ENCODE measurements at regions not wholly inside any gene's neighbourhood (a gene's known extent, or its start where the extent isn't known, plus 50 kb on each side); places are given as distances from the start of the nearest gene placed in this dataset.

DNA sequence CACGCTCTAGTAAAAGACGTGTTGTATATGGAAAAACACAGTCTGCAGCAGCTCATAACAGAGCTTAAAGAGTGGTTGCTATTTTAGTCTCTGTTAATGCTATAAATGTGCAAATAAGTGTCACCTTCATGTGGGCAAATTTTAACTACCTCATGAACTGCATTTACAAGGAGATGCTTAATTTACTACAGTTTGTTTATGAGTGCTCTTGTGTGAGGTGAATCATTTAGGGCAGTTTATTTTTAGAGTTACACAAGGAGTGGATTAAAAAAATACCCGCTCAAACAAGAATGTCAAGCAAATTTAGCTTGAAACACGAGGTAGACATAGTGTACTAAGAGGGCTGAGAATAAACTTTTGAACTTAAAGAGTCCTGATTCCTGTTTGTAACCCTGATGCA is 579.0 kb downstream of the MFSD1 start:
- TF ChIP-seq, protein P1, sequence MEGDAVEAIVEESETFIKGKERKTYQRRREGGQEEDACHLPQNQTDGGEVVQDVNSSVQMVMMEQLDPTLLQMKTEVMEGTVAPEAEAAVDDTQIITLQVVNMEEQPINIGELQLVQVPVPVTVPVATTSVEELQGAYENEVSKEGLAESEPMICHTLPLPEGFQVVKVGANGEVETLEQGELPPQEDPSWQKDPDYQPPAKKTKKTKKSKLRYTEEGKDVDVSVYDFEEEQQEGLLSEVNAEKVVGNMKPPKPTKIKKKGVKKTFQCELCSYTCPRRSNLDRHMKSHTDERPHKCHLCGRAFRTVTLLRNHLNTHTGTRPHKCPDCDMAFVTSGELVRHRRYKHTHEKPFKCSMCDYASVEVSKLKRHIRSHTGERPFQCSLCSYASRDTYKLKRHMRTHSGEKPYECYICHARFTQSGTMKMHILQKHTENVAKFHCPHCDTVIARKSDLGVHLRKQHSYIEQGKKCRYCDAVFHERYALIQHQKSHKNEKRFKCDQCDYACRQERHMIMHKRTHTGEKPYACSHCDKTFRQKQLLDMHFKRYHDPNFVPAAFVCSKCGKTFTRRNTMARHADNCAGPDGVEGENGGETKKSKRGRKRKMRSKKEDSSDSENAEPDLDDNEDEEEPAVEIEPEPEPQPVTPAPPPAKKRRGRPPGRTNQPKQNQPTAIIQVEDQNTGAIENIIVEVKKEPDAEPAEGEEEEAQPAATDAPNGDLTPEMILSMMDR (IDR thresholded peaks at IDR 0.05 in 2 of 3, conservative IDR thresholded peaks at IDR 0.05 in 1 of 3; ENCODE audit: borderline replicate concordance in 1 of 3, insufficient read depth in 1 of 3, low read depth in 2 of 3, low read length in 2 of 3) = no peak
- TF ChIP-seq POLR2A (IDR thresholded peaks at IDR 0.05; ENCODE audit: borderline replicate concordance, extremely low read depth, insufficient read depth, insufficient read length) = no peak
- TF ChIP-seq POLR2AphosphoS5 (IDR thresholded peaks at IDR 0.05; ENCODE audit: low read depth, low read length) = no peak
- TF ChIP-seq, protein P2, sequence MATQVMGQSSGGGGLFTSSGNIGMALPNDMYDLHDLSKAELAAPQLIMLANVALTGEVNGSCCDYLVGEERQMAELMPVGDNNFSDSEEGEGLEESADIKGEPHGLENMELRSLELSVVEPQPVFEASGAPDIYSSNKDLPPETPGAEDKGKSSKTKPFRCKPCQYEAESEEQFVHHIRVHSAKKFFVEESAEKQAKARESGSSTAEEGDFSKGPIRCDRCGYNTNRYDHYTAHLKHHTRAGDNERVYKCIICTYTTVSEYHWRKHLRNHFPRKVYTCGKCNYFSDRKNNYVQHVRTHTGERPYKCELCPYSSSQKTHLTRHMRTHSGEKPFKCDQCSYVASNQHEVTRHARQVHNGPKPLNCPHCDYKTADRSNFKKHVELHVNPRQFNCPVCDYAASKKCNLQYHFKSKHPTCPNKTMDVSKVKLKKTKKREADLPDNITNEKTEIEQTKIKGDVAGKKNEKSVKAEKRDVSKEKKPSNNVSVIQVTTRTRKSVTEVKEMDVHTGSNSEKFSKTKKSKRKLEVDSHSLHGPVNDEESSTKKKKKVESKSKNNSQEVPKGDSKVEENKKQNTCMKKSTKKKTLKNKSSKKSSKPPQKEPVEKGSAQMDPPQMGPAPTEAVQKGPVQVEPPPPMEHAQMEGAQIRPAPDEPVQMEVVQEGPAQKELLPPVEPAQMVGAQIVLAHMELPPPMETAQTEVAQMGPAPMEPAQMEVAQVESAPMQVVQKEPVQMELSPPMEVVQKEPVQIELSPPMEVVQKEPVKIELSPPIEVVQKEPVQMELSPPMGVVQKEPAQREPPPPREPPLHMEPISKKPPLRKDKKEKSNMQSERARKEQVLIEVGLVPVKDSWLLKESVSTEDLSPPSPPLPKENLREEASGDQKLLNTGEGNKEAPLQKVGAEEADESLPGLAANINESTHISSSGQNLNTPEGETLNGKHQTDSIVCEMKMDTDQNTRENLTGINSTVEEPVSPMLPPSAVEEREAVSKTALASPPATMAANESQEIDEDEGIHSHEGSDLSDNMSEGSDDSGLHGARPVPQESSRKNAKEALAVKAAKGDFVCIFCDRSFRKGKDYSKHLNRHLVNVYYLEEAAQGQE (IDR thresholded peaks at IDR 0.05; ENCODE audit: low read depth) = no peak
- no peak for TF ChIP-seq SP1 (IDR thresholded peaks at IDR 0.05; ENCODE audit: low read depth)
- no peak for TF ChIP-seq EGR1 (IDR thresholded peaks at IDR 0.05; ENCODE audit: low read depth)
- TF ChIP-seq ZNF274 (IDR thresholded peaks at IDR 0.05; ENCODE audit: low read depth, low read length) = no peak
- TF ChIP-seq JUND (IDR thresholded peaks at IDR 0.05) = no peak
- TF ChIP-seq EZH2 (IDR thresholded peaks at IDR 0.05) = no peak
- TF ChIP-seq SRF (IDR thresholded peaks at IDR 0.05; ENCODE audit: low read depth) = no peak
- TF ChIP-seq SIN3A (IDR thresholded peaks at IDR 0.05; ENCODE audit: low read depth) = no peak
- TF ChIP-seq, protein P3, sequence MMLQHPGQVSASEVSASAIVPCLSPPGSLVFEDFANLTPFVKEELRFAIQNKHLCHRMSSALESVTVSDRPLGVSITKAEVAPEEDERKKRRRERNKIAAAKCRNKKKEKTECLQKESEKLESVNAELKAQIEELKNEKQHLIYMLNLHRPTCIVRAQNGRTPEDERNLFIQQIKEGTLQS (IDR thresholded peaks at IDR 0.05) = no peak
- TF ChIP-seq ZFX (IDR thresholded peaks at IDR 0.05) = no peak

Measured in HCT116 (cell line).